Thymus (tissue), 11 donors: ENCODE measurements at regions not wholly inside any gene's neighbourhood (a gene's known extent, or its start where the extent isn't known, plus 50 kb on each side); places are given as distances from the start of the nearest gene placed in this dataset.

ENCODE experiments used
- DNase-seq, 9 donors: peaks; one replicate each; pipeline ENCODE4 v3.0.0-alpha.2; 2013; ENCODE audit warnings: low spot score in 9 of 9, low read depth in 6 of 9, missing footprints in 1 of 9
- H3K27ac ChIP-seq, 2 donors: one replicate each; pipeline ENCODE4 v1.5.1; 2013; ENCODE audit warnings: control low read depth in 1 of 2, low read depth in 1 of 2, low read length in 1 of 2, mild to moderate bottlenecking in 1 of 2, moderate library complexity in 1 of 2
- H3K27me3 ChIP-seq, 2 donors: one replicate each; pipeline ENCODE4 v1.5.1; 2013; ENCODE audit warnings: low read length in 1 of 2; ENCODE audit not compliant: control insufficient read depth in 2 of 2, insufficient read depth in 1 of 2
- H3K36me3 ChIP-seq, 2 donors: one replicate each; pipeline ENCODE4 v1.5.1; 2013; ENCODE audit warnings: low read length in 1 of 2, mild to moderate bottlenecking in 1 of 2, moderate library complexity in 1 of 2; ENCODE audit not compliant: control insufficient read depth in 2 of 2, insufficient read depth in 2 of 2
- H3K4me1 ChIP-seq, 2 donors: one replicate each; pipeline ENCODE4 v1.5.1; 2013; ENCODE audit warnings: low read length in 2 of 2; ENCODE audit not compliant: control insufficient read depth in 2 of 2, insufficient read depth in 2 of 2
- H3K4me3 ChIP-seq, 2 donors: one replicate each; pipeline ENCODE4 v1.5.1; 2013; ENCODE audit warnings: low read length in 2 of 2, control low read depth in 1 of 2, mild to moderate bottlenecking in 1 of 2
- H3K9me3 ChIP-seq, 2 donors: one replicate each; pipeline ENCODE4 v1.5.1; 2013; ENCODE audit warnings: low read length in 1 of 2, mild to moderate bottlenecking in 1 of 2; ENCODE audit not compliant: control insufficient read depth in 2 of 2, insufficient read depth in 1 of 2
- WGBS: extraction: QIAGEN DNeasy Blood & Tissue Kit; methylation state at CpG from one replicate; pipeline ENCODE4 v1.1.7; 2013; 5-methylcytosine and 5-hydroxymethylcytosine counted together
- donor health status: healthy.

GRCh38 chr4:125021189-125021588, 293.6 kb upstream of the FAT4 start:
- no peaks in the 10 kb centered on the region for H3K9me3 ChIP-seq
- WGBS, result 46% methylated on average over 1 of the region's 1 CpG
- H3K27ac ChIP-seq, result no peak overlapping the region
- H3K27me3 ChIP-seq, result no peaks in the 10 kb centered on the region
- H3K4me3 ChIP-seq, result no peak overlapping the region
- H3K36me3 ChIP-seq, result no peaks in the 10 kb centered on the region
- no peak for DNase-seq
- no peaks in the 10 kb centered on the region for H3K4me1 ChIP-seq

- no peaks in the 10 kb centered on the region for H3K9me3 ChIP-seq
- no peaks in the 10 kb centered on the region for H3K36me3 ChIP-seq
- no peaks in the 10 kb centered on the region for H3K27me3 ChIP-seq
- WGBS, result 85% methylated on average over 2 of the region's 2 CpGs
- no peak for DNase-seq
- H3K27ac ChIP-seq, result no peak overlapping the region
- no peak overlapping the region for H3K4me3 ChIP-seq
- H3K4me1 ChIP-seq, result no peaks in the 10 kb centered on the region
These were observed 294.4 kb upstream of the FAT4 start for GRCh38 chr4:125020089-125021034.

- 82% methylated on average over 5 of the region's 5 CpGs for WGBS
- DNase-seq, result peak in 1 of 9 donors; percentile 20
- H3K36me3 ChIP-seq, result no peaks in the 10 kb centered on the region
- H3K27me3 ChIP-seq, result no peaks in the 10 kb centered on the region
- H3K4me1 ChIP-seq, result no peaks in the 10 kb centered on the region
- H3K4me3 ChIP-seq, result no peak overlapping the region
- H3K27ac ChIP-seq, result no peak overlapping the region
- no peaks in the 10 kb centered on the region for H3K9me3 ChIP-seq
These were observed 297.9 kb upstream of the FAT4 start for GRCh38 chr4:125016892-125017299.

- no peaks in the 10 kb centered on the region for H3K9me3 ChIP-seq
- no peaks in the 10 kb centered on the region for H3K4me1 ChIP-seq
- no peak overlapping the region for H3K27ac ChIP-seq
- WGBS, result 88% methylated on average over 1 of the region's 1 CpG
- no peak overlapping the region for H3K4me3 ChIP-seq
- H3K36me3 ChIP-seq, result no peaks in the 10 kb centered on the region
- no peaks in the 10 kb centered on the region for H3K27me3 ChIP-seq
- no peak for DNase-seq
These were observed 300.9 kb upstream of the FAT4 start for GRCh38 chr4:125013891-125014290.

GRCh38 chr4:125011646-125012045, 299.1 kb upstream of the ANKRD50 start:
- Histone ChIP-seq H3K36me3 (no peaks in the 10 kb centered on the region), H3K27ac (no peak overlapping the region)
- WGBS, result 78% methylated on average over 2 of the region's 2 CpGs

GRCh38 chr4:125010796-125011503, 298.4 kb upstream of the ANKRD50 start:
- 87% methylated on average over 7 of the region's 7 CpGs for WGBS
- no peaks in the 10 kb centered on the region for H3K27me3 ChIP-seq
- H3K4me1 ChIP-seq, result no peaks in the 10 kb centered on the region
- no peak for DNase-seq
- no peaks in the 10 kb centered on the region for H3K36me3 ChIP-seq
- no peaks in the 10 kb centered on the region for H3K9me3 ChIP-seq
- H3K27ac ChIP-seq, result peak overlapping the region in 1 of 2 donors; percentile 61
- no peak overlapping the region for H3K4me3 ChIP-seq

More at GRCh38 chr4:125011646-125012045, 299.1 kb upstream of the ANKRD50 start:
- H3K4me3 ChIP-seq, result no peak overlapping the region
- no peaks in the 10 kb centered on the region for H3K4me1 ChIP-seq
- no peaks in the 10 kb centered on the region for H3K27me3 ChIP-seq
- no peak for DNase-seq
- H3K9me3 ChIP-seq, result no peaks in the 10 kb centered on the region

- Histone ChIP-seq H3K4me1 (no peaks in the 10 kb centered on the region), H3K4me3 (no peak overlapping the region), H3K27ac (no peak overlapping the region), H3K27me3 (no peaks in the 10 kb centered on the region), H3K9me3 (no peaks in the 10 kb centered on the region), H3K36me3 (no peaks in the 10 kb centered on the region)
- WGBS, result 94% methylated on average over 1 of the region's 1 CpG
- no peak for DNase-seq
These were observed 296.1 kb upstream of the ANKRD50 start for GRCh38 chr4:125008676-125009075.

- whole genome bisulfite sequencing, result 96% methylated on average over 3 of the region's 3 CpGs
- no peaks in the 10 kb centered on the region for H3K9me3 ChIP-seq
- DNase-seq, result no peak
- no peaks in the 10 kb centered on the region for H3K36me3 ChIP-seq
- no peaks in the 10 kb centered on the region for H3K4me1 ChIP-seq
- H3K4me3 ChIP-seq, result no peak overlapping the region
- no peak overlapping the region for H3K27ac ChIP-seq
- H3K27me3 ChIP-seq, result no peaks in the 10 kb centered on the region
These were observed 292.1 kb upstream of the ANKRD50 start for GRCh38 chr4:125004676-125005075.

GRCh38 chr4:125003840-125004239, 291.3 kb upstream of the ANKRD50 start:
- H3K4me1 ChIP-seq, result no peaks in the 10 kb centered on the region
- no peaks in the 10 kb centered on the region for H3K27me3 ChIP-seq
- H3K4me3 ChIP-seq, result no peak overlapping the region
- H3K27ac ChIP-seq, result no peak overlapping the region
- WGBS, result 95% methylated on average over 3 of the region's 3 CpGs
- H3K9me3 ChIP-seq, result no peaks in the 10 kb centered on the region
- DNase-seq, result no peak
- H3K36me3 ChIP-seq, result no peaks in the 10 kb centered on the region
